GM12872 (cell line): ENCODE measurements at regions not wholly inside any gene's neighbourhood (a gene's known extent, or its start where the extent isn't known, plus 50 kb on each side); places are given as distances from the start of the nearest gene placed in this dataset.

Experiments
- CTCF ChIP-seq: IDR thresholded peaks from 3 replicates; pipeline ENCODE4 v1.5.1; 2011; ENCODE audit warnings: low read depth, mild to moderate bottlenecking, low read length, moderate library complexity; ENCODE audit not compliant: insufficient read depth

- no peak for TF ChIP-seq CTCF
Measured at GRCh38 chr17:33474789-33475188, 181.7 kb upstream of the ASIC2 start.

GRCh38 chr17:33475594-33475993 lies 182.5 kb upstream of the ASIC2 start:
- no peak for TF ChIP-seq CTCF

GRCh38 chr17:33481652-33482051 lies 188.6 kb upstream of the ASIC2 start:
- TF ChIP-seq CTCF = no peak

GRCh38 chr17:33482636-33483035 lies 189.5 kb upstream of the ASIC2 start:
- TF ChIP-seq CTCF = no peak

- TF ChIP-seq CTCF = no peak
Measured at GRCh38 chr17:33484559-33484958, 191.5 kb upstream of the ASIC2 start.

GRCh38 chr17:33486135-33486885 lies 193.2 kb upstream of the ASIC2 start:
- TF ChIP-seq CTCF = no peak

- TF ChIP-seq CTCF = no peak
Measured at GRCh38 chr17:33487187-33487879, 194.2 kb upstream of the ASIC2 start.
